ENCODE measurements at regions not wholly inside any gene's neighbourhood (a gene's known extent, or its start where the extent isn't known, plus 50 kb on each side); places are given as distances from the start of the nearest gene placed in this dataset.

DNA sequence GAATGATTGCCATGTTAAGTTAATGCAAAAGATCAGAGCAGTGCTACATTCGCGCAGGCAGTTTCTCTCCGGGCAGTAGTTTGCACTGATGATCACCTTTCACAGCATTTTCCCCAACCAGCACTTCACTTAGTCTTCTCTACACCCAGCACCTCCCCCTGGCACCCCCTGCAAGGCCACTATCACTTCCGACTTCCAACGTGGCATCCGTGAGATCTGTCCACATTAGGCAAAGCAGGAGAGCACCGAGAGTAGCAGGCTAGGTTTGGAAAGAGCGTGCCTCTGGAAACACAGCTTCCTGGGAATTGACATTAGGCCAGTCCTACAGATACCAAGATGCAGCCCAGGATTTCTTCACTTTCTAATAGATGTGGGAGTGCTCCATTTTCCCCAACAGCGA lies 180.2 kb upstream of the CDIN1 start:
- H3K4me1 ChIP-seq (ENCODE audit: insufficient read depth): no peaks in the 10 kb centered on the region
- no peak overlapping the region for H3K4me3 ChIP-seq (ENCODE audit: low read depth, low read length)
- H3K27ac ChIP-seq (ENCODE audit: low read depth): no peak overlapping the region
- DNase-seq (ENCODE audit: extremely low spot score): no peak
- H3K36me3 ChIP-seq (ENCODE audit: insufficient read depth): no peaks in the 10 kb centered on the region
- 94% methylated on average over 9 of the region's 9 CpGs for WGBS

DNA sequence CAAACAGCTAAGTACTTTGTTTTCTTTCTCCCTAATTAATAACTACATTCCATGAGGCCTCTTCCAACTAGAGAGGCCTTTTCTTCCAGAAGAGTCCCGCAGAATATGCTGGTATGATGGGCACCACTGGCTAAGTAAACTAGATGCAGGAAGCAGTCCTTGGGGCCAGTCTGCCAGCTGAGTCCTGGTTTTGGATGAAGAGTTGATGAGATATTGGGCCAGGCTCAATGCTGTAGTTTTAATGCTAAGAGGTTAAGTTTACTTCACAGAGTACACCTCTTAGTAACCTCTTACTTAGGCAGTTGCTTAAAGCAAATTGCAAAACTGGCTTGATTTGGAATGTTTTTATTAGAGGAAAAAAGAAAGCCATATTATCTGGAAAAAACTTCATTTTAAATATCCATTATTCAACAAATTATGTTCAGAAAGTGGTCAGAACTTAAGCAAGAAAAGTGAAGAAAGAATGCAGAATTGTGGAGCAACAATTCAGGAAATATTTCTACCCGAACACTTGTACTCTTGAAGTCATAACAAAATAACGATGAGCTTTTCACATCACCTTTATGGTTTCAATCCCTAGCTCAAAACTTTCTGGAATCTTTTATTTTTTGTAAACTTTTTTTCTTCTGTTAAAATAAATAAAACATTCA lies 178.4 kb upstream of the CDIN1 start:
- no peaks in the 10 kb centered on the region for H3K36me3 ChIP-seq (ENCODE audit: insufficient read depth)
- H3K4me3 ChIP-seq (ENCODE audit: low read depth, low read length): no peak overlapping the region
- no peaks in the 10 kb centered on the region for H3K4me1 ChIP-seq (ENCODE audit: insufficient read depth)
- DNase-seq (ENCODE audit: extremely low spot score): no peak
- 92% methylated on average over 3 of the region's 3 CpGs for WGBS
- H3K27ac ChIP-seq (ENCODE audit: low read depth): no peak overlapping the region

DNA sequence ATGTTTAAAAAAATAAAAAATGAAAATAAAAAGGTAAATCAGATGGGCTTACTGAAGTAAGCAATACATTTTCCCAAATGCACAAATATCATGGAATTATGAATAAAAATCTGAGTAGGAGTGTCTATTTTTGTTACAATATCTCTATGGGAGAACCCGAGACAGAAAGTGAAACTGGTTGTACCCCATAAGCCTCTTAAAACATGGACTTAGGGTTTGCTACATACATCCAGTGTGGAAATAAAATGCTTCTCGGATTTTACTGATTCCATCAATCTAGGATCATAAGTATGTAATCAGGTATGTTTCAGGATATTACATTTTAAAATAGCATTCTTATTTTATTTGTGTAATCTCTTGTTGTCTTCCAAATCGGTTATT lies 177.8 kb upstream of the CDIN1 start:
- WGBS: 82% methylated on average over 3 of the region's 3 CpGs
- no peak for DNase-seq (ENCODE audit: extremely low spot score)
- no peaks in the 10 kb centered on the region for H3K4me1 ChIP-seq (ENCODE audit: insufficient read depth)
- no peak overlapping the region for H3K27ac ChIP-seq (ENCODE audit: low read depth)
- H3K36me3 ChIP-seq (ENCODE audit: insufficient read depth): no peaks in the 10 kb centered on the region
- H3K4me3 ChIP-seq (ENCODE audit: low read depth, low read length): no peak overlapping the region

DNA sequence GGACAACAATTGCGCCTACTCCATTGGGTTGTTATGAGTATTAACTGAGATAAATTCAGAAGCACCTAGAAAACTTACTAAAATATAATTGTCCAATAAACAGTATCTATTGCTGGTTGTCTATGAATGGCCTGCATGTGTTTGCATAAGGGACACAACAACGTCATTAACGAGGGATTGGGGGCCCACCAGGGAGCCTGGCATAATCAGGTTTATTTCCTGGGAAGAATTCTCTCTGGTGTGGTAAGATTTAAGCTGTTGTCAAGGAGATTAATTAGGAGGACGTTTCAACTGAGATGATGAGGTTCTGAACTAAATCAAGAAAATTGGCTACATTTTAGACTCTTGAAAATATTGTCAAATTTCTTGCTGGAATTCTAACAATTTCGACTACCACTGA lies 176.1 kb upstream of the CDIN1 start:
- H3K4me3 ChIP-seq (ENCODE audit: low read depth, low read length): no peak overlapping the region
- H3K36me3 ChIP-seq (ENCODE audit: insufficient read depth): no peaks in the 10 kb centered on the region
- H3K27ac ChIP-seq (ENCODE audit: low read depth): no peak overlapping the region
- 79% methylated on average over 5 of the region's 5 CpGs for WGBS
- no peak for DNase-seq (ENCODE audit: extremely low spot score)
- no peaks in the 10 kb centered on the region for H3K4me1 ChIP-seq (ENCODE audit: insufficient read depth)

DNA sequence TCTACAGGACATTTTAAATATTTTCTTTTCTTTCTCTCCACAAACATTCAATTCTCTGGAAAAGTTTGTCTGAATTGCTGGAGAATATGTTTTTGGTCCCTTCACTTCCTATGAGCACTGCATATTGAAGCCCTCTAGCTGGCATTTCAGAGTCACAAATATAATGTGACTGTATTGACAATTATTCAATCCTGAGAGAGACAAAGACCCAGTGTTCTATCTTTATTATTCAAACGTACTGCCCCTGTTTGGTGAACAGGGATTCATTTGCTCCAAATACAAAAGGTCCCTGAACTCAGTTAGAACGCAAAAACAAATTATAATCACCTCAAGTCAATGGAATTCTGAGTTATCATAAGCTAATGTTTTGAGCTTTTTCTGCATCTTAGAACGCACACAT lies 173.1 kb upstream of the CDIN1 start:
- WGBS: 86% methylated on average over 3 of the region's 3 CpGs
- H3K36me3 ChIP-seq (ENCODE audit: insufficient read depth): no peaks in the 10 kb centered on the region
- no peak for DNase-seq (ENCODE audit: extremely low spot score)
- H3K4me3 ChIP-seq (ENCODE audit: low read depth, low read length): no peak overlapping the region
- H3K27ac ChIP-seq (ENCODE audit: low read depth): no peak overlapping the region
- H3K4me1 ChIP-seq (ENCODE audit: insufficient read depth): no peaks in the 10 kb centered on the region

DNA sequence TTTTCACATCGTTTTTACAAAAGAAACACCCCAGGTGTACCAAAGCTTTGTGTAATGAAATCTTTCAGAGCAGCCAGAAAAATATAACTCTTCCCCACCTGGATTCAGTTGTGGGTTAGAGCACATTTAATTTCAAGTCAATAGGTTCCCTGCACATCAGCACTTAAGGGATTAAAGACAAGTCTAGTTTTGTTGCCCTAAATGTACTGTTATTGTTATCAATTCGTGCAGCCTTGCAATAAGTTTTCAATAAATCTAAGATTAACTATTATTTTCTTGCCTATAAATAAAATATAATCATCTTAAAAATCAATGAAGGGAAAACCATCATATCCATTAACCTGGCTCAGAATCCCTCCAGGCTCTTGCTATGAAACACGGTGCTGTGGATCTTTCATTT lies 172.5 kb upstream of the CDIN1 start:
- H3K4me1 ChIP-seq (ENCODE audit: insufficient read depth): no peaks in the 10 kb centered on the region
- H3K4me3 ChIP-seq (ENCODE audit: low read depth, low read length): no peak overlapping the region
- no peak for DNase-seq (ENCODE audit: extremely low spot score)
- 61% methylated on average over 3 of the region's 3 CpGs for WGBS
- H3K27ac ChIP-seq (ENCODE audit: low read depth): no peak overlapping the region
- H3K36me3 ChIP-seq (ENCODE audit: insufficient read depth): no peaks in the 10 kb centered on the region

DNA sequence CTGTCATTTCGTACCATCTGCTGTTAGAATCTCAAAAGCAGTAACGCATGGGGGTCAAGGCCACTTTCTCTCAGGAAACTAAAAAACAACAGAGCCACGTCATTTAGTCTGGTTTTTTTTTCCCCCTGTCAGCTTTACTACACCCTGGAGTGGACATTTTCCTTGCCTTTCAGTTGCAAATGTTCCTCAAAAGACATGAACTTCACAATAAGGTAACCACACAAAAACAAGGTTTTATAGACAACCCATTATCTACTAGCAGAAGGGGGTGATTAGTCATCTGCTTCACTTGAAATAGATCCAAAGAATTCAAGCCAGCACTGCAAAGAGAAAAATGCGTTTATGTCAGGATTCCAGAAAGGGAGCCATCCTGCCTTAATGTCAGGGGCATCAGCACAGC lies 171.8 kb upstream of the CDIN1 start:
- DNase-seq (ENCODE audit: extremely low spot score): no peak
- Histone ChIP-seq H3K27ac (ENCODE audit: low read depth) (no peak overlapping the region), H3K4me3 (ENCODE audit: low read depth, low read length) (no peak overlapping the region), H3K36me3 (ENCODE audit: insufficient read depth) (no peaks in the 10 kb centered on the region), H3K4me1 (ENCODE audit: insufficient read depth) (no peaks in the 10 kb centered on the region)
- 46% methylated on average over 4 of the region's 4 CpGs for WGBS

DNA sequence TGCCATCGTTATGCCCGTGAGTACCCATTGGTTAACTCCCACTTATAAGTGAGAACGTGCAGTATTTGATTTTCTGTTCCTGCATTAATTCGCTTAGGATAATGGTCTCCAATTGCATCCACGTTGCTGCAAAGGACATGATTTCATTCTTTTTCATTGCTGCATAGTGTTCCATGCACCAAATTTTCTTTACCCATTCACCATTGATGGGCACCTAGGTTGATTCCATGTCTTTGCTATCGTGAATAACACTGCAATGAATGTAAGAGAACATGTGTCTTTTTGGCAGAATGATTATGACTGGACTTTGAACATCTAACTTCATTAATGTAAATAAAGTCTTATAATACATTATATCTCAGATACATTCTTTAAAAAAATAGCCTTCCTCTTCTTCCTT lies 169.6 kb upstream of the CDIN1 start:
- WGBS: 94% methylated on average over 6 of the region's 6 CpGs
- no peak for DNase-seq (ENCODE audit: extremely low spot score)
- Histone ChIP-seq H3K27ac (ENCODE audit: low read depth) (no peak overlapping the region), H3K36me3 (ENCODE audit: insufficient read depth) (no peaks in the 10 kb centered on the region), H3K4me3 (ENCODE audit: low read depth, low read length) (no peak overlapping the region), H3K4me1 (ENCODE audit: insufficient read depth) (no peaks in the 10 kb centered on the region)

DNA sequence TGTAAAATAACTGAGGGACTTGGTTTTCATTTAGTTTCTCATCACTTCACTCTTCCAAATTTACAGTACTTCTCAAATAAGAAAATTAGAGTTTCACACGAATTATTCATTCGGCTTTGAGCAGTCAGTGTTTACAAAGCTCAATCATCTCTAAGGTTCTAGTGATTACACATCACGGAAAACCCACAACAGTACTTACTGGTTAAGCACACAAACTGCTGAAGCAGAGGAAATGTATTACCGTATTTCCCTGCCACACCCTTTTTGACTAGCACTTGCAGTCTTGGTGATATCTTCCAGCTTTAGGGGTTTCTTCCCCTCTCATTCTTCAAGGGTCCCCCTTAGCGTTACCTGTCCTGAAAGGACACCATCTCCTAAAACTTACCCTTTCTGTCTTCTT lies 164.8 kb upstream of the CDIN1 start:
- WGBS: 86% methylated on average over 5 of the region's 5 CpGs
- no peak overlapping the region for H3K4me3 ChIP-seq (ENCODE audit: low read depth, low read length)
- no peaks in the 10 kb centered on the region for H3K36me3 ChIP-seq (ENCODE audit: insufficient read depth)
- H3K27ac ChIP-seq (ENCODE audit: low read depth): no peak overlapping the region
- no peaks in the 10 kb centered on the region for H3K4me1 ChIP-seq (ENCODE audit: insufficient read depth)
- DNase-seq (ENCODE audit: extremely low spot score): no peak

DNA sequence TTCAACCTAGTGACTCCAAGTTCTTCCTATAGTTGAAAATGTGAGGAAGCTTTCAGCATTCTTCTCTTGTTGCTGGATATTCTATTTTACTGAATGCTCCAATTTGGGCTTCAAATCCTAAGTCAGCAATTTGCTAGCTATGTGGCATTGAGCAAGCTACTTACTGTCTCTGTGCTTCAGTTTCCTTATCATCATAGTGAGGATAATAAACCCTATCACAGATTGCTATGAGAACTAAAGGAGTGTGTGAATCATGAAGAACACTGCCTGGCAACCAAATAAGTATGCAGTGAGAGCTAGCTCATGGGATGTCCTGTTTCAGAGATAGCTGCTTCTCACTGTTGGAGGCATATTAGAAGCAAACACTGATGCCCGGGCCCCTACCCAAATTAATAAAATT lies 163.8 kb upstream of the CDIN1 start:
- H3K36me3 ChIP-seq (ENCODE audit: insufficient read depth): no peaks in the 10 kb centered on the region
- DNase-seq (ENCODE audit: extremely low spot score): no peak
- 86% methylated on average over 1 of the region's 1 CpG for WGBS
- H3K4me3 ChIP-seq (ENCODE audit: low read depth, low read length): no peak overlapping the region
- no peak overlapping the region for H3K27ac ChIP-seq (ENCODE audit: low read depth)
- H3K4me1 ChIP-seq (ENCODE audit: insufficient read depth): no peaks in the 10 kb centered on the region

DNA sequence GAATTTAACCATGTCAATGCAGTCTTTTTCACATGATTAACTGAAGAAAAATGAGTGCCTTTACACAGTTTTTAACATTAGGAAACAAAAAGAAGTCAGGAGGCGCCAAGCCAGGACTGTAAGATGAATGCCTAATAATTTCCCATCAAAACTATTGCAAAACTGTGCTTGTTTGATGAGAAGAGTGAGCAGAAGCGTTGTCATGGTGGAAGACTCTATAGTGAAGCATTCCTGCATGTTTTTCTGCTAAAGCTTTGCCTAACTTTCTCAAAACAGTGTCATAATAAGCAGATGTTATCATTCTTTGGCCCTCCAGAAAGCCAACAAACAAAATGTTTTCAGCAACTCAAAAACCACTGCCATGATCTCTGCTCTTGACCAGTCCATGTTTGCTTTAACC lies 156.8 kb upstream of the CDIN1 start:
- DNase-seq (ENCODE audit: extremely low spot score): no peak
- H3K27ac ChIP-seq (ENCODE audit: low read depth): no peak overlapping the region
- H3K4me1 ChIP-seq (ENCODE audit: insufficient read depth): no peaks in the 10 kb centered on the region
- no peaks in the 10 kb centered on the region for H3K36me3 ChIP-seq (ENCODE audit: insufficient read depth)
- WGBS: 95% methylated on average over 2 of the region's 2 CpGs
- no peak overlapping the region for H3K4me3 ChIP-seq (ENCODE audit: low read depth, low read length)

DNA sequence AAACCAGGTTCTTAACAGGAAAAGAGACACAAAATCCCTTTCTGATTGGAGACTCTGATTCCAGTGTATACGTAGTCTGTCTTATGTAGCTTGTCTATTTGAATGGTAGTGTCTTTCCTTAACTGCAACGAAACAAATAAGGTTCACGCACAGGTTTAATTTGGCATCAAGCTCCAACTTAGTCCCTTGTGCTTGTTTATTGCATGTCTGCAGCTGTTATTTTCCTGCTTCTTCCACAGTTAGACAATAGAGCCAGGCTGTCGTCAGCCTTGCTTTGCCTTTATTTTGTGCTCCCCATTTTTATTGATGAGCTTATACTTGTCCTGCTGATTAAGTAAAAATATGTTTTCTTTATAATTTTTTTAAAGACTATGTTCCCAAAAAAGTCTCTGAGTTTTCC lies 152.7 kb upstream of the CDIN1 start:
- no peak for DNase-seq (ENCODE audit: extremely low spot score)
- Histone ChIP-seq H3K4me3 (ENCODE audit: low read depth, low read length) (no peak overlapping the region), H3K36me3 (ENCODE audit: insufficient read depth) (no peaks in the 10 kb centered on the region), H3K4me1 (ENCODE audit: insufficient read depth) (no peaks in the 10 kb centered on the region), H3K27ac (ENCODE audit: low read depth) (no peak overlapping the region)
- WGBS: 73% methylated on average over 4 of the region's 4 CpGs

DNA sequence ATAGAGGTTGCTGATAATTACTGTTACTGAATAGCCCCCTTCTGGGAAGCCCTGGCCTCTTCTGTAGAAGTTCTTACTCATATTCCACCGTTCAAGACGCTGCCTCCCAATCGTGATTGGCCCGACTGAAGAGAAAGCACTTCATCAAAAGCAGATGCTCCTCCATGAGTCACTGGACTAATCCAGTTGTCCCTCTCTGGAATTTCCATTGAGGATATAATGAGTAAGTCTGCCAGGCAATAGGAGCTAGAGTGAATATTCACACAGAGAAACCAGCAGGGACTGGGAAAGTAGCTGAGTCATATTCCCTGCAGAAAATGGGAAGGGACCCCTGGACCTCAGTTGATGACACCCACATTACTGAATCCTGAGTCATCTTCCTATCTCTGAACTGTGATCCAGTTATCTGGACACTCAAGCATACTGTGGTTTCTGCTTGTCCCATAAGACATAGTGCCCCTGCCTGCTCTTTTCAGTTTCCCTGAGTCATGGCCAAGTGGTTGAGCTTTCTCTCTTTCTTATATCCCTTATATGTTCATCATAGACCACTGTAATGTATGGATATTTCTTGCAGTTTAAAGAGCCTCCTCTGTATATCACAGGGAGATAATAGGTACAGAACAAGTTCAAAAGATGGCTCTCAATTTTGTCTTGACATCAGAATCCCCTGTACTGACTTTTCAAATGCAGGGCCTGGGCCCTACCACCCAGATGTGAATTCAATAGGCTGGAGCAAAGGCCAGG lies 151.2 kb upstream of the CDIN1 start:
- Histone ChIP-seq H3K36me3 (ENCODE audit: insufficient read depth) (no peaks in the 10 kb centered on the region), H3K4me1 (ENCODE audit: insufficient read depth) (no peaks in the 10 kb centered on the region), H3K4me3 (ENCODE audit: low read depth, low read length) (no peak overlapping the region), H3K27ac (ENCODE audit: low read depth) (no peak overlapping the region)
- WGBS: 57% methylated on average over 4 of the region's 4 CpGs
- no peak for DNase-seq (ENCODE audit: extremely low spot score)

DNA sequence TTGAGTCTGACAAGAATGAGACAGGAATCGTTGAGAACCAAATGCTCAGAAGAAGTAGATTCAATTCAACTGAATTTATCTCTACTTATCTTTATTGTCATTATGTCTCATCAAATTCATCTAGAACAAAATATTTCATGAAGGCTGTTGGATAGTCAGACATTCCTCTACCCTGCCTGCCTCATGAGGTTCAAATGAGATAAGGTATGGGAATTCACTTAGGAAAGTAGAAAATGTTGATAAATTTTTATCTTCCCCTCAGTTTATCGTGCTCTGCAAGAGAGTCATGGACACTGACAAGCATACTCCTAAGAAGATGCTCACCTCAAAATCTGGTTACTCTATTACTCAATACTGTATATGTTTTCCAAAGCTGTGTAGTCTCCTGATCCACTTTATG lies 149.7 kb upstream of the CDIN1 start:
- H3K36me3 ChIP-seq (ENCODE audit: insufficient read depth): no peaks in the 10 kb centered on the region
- H3K27ac ChIP-seq (ENCODE audit: low read depth): no peak overlapping the region
- WGBS: 77% methylated on average over 2 of the region's 2 CpGs
- no peak overlapping the region for H3K4me3 ChIP-seq (ENCODE audit: low read depth, low read length)
- no peaks in the 10 kb centered on the region for H3K4me1 ChIP-seq (ENCODE audit: insufficient read depth)
- no peak for DNase-seq (ENCODE audit: extremely low spot score)

Measured in urinary bladder (tissue), 3 donors.